ENCODE measurements at regions not wholly inside any gene's neighbourhood (a gene's known extent, or its start where the extent isn't known, plus 50 kb on each side); places are given as distances from the start of the nearest gene placed in this dataset.

- TF ChIP-seq CTCF (IDR thresholded peaks at IDR 0.05) (no peak), POLR2A (IDR thresholded peaks at IDR 0.05) (no peak), POLR2AphosphoS5 (IDR thresholded peaks at IDR 0.05) (no peak)
These were observed 94.4 kb upstream of the KCTD3 start for GRCh38 chr1:215472723-215473122.

Data from transverse colon (tissue), 4 donors.